A549 (cell line): ENCODE measurements at regions not wholly inside any gene's neighbourhood (a gene's known extent, or its start where the extent isn't known, plus 50 kb on each side); places are given as distances from the start of the nearest gene placed in this dataset.

ENCODE experiments used
- CHD2 ChIP-seq: fragments of 150-350 bp; IDR thresholded peaks from 2 replicates; pipeline ENCODE4 v1.6.1; 2014; ENCODE audit warnings: low read length; ENCODE audit not compliant: partially characterized antibody
- CHD4 ChIP-seq: fragments of 200-600 bp; sonication (generic); IDR thresholded peaks from 2 replicates; pipeline ENCODE4 v1.6.1; 2016; ENCODE audit warnings: antibody characterized with exemption, mild to moderate bottlenecking, borderline replicate concordance
- CTCF ChIP-seq: fragments of >200 bp; sonication (Bioruptor Twin); formaldehyde crosslinking; IDR thresholded peaks from 3 replicates; pipeline ENCODE4 v1.5.1; 2016
- E2F6 ChIP-seq: IDR thresholded peaks from 2 replicates; pipeline ENCODE4 v1.6.1; 2012; ENCODE audit warnings: low read depth, borderline replicate concordance
- EP300 ChIP-seq, 2 experiments: fragments of >200 bp; sonication (Bioruptor Twin); formaldehyde crosslinking; IDR thresholded peaks; 2 replicates in 1 of 2; 3 replicates in 1 of 2; pipeline ENCODE4 v1.6.1; 2016 to 2017
- NR3C1 ChIP-seq: fragments of >200 bp; sonication (Bioruptor Twin); formaldehyde crosslinking; IDR thresholded peaks from 3 replicates; pipeline ENCODE4 v1.6.1; 2017
- POLR2A ChIP-seq: IDR thresholded peaks from 2 replicates; pipeline ENCODE4 v1.6.1; 2012; ENCODE audit warnings: mild to moderate bottlenecking, low read length
- RCOR1 ChIP-seq: fragments of 150-350 bp; IDR thresholded peaks from 2 replicates; pipeline ENCODE4 v1.6.1; 2014; ENCODE audit warnings: antibody characterized with exemption, low read length, low read depth
- RNF2 ChIP-seq: fragments of 200-600 bp; sonication (generic); IDR thresholded peaks from 2 replicates; pipeline ENCODE4 v1.6.1; 2016; ENCODE audit warnings: low read depth, mild to moderate bottlenecking, antibody characterized with exemption, moderate library complexity, borderline replicate concordance
- SREBF2 ChIP-seq: fragments of 450-650 bp; IDR thresholded peaks from 2 replicates; pipeline ENCODE4 v1.6.1; 2014; ENCODE audit warnings: mild to moderate bottlenecking, moderate library complexity

- TF ChIP-seq POLR2A (no peak), RNF2 (no peak), SREBF2 (no peak), CTCF (no peak), CHD4 (no peak), CHD2 (no peak), EP300 (IDR thresholded peaks at IDR 0.05) (no peak), E2F6 (no peak), NR3C1 (no peak), RCOR1 (no peak)
Measured at GRCh38 chr7:51471210-51471980, 154.8 kb upstream of the COBL start.
